ENCODE measurements at regions not wholly inside any gene's neighbourhood (a gene's known extent, or its start where the extent isn't known, plus 50 kb on each side); places are given as distances from the start of the nearest gene placed in this dataset.

GRCh38 chr10:58993480-58994221 is 182.8 kb upstream of the PHYHIPL start (continued):
- TF ChIP-seq CEBPB (IDR thresholded peaks at IDR 0.05; ENCODE audit: borderline replicate concordance in 1 of 2, low read depth in 2 of 2, low read length in 2 of 2) (0 out of 4 replicates have a peak, but pooled peaks of 1 of the 2 experiments have one; percentile 37), RCOR1 (conservative IDR thresholded peaks at IDR 0.05; ENCODE audit: low read depth, low read length) (no peak), WRNIP1 (IDR thresholded peaks at IDR 0.05; ENCODE audit: borderline replicate concordance, low read depth, low read length) (no peak), STAT3 (IDR thresholded peaks at IDR 0.05; ENCODE audit: low read depth, low read length) (0 out of 2 replicates have a peak, but pooled peaks have one; percentile 57), ZNF207 (IDR thresholded peaks at IDR 0.05; ENCODE audit: borderline replicate concordance) (no peak), NR2F1 (conservative IDR thresholded peaks at IDR 0.05) (no peak; the same call in 1 of the 2 replicates), SUPT20H (IDR thresholded peaks at IDR 0.05; ENCODE audit: borderline replicate concordance, control insufficient read depth, low read depth, low read length) (no peak), CHD4 (IDR thresholded peaks at IDR 0.05) (no peak), HDAC2 (IDR thresholded peaks at IDR 0.05) (no peak), ZNF687 (IDR thresholded peaks at IDR 0.05) (peak; percentile 65), ZNF274 (IDR thresholded peaks at IDR 0.05; ENCODE audit: insufficient read depth, insufficient read length) (no peak), BMI1 (IDR thresholded peaks at IDR 0.05; ENCODE audit: borderline replicate concordance) (no peak), LARP7 (IDR thresholded peaks at IDR 0.05) (no peak), NR2C1 (IDR thresholded peaks at IDR 0.05) (no peak), ZNF622 (IDR thresholded peaks at IDR 0.05) (no peak), SUZ12 (IDR thresholded peaks at IDR 0.05; ENCODE audit: unreplicated experiment) (no peak), MEF2B (IDR thresholded peaks at IDR 0.05; ENCODE audit: partially characterized antibody, poor library complexity, severe bottlenecking) (peak; percentile 92), BRCA1 (IDR thresholded peaks at IDR 0.05; ENCODE audit: low read depth, low read length) (no peak), POLR2AphosphoS5 (IDR thresholded peaks at IDR 0.05; ENCODE audit: low read length) (no peak)
- TF ChIP-seq, protein P1, sequence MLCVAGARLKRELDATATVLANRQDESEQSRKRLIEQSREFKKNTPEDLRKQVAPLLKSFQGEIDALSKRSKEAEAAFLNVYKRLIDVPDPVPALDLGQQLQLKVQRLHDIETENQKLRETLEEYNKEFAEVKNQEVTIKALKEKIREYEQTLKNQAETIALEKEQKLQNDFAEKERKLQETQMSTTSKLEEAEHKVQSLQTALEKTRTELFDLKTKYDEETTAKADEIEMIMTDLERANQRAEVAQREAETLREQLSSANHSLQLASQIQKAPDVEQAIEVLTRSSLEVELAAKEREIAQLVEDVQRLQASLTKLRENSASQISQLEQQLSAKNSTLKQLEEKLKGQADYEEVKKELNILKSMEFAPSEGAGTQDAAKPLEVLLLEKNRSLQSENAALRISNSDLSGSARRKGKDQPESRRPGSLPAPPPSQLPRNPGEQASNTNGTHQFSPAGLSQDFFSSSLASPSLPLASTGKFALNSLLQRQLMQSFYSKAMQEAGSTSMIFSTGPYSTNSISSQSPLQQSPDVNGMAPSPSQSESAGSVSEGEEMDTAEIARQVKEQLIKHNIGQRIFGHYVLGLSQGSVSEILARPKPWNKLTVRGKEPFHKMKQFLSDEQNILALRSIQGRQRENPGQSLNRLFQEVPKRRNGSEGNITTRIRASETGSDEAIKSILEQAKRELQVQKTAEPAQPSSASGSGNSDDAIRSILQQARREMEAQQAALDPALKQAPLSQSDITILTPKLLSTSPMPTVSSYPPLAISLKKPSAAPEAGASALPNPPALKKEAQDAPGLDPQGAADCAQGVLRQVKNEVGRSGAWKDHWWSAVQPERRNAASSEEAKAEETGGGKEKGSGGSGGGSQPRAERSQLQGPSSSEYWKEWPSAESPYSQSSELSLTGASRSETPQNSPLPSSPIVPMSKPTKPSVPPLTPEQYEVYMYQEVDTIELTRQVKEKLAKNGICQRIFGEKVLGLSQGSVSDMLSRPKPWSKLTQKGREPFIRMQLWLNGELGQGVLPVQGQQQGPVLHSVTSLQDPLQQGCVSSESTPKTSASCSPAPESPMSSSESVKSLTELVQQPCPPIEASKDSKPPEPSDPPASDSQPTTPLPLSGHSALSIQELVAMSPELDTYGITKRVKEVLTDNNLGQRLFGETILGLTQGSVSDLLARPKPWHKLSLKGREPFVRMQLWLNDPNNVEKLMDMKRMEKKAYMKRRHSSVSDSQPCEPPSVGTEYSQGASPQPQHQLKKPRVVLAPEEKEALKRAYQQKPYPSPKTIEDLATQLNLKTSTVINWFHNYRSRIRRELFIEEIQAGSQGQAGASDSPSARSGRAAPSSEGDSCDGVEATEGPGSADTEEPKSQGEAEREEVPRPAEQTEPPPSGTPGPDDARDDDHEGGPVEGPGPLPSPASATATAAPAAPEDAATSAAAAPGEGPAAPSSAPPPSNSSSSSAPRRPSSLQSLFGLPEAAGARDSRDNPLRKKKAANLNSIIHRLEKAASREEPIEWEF (IDR thresholded peaks at IDR 0.05; ENCODE audit: insufficient replicate concordance, low read depth, low read length): no peak
- TF ChIP-seq, protein P2, sequence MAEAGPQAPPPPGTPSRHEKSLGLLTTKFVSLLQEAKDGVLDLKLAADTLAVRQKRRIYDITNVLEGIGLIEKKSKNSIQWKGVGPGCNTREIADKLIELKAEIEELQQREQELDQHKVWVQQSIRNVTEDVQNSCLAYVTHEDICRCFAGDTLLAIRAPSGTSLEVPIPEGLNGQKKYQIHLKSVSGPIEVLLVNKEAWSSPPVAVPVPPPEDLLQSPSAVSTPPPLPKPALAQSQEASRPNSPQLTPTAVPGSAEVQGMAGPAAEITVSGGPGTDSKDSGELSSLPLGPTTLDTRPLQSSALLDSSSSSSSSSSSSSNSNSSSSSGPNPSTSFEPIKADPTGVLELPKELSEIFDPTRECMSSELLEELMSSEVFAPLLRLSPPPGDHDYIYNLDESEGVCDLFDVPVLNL (IDR thresholded peaks at IDR 0.05; ENCODE audit: low read depth, low read length): no peak

Data from GM12878 (cell line).